Stimulated activated naive CD8-positive, alpha-beta T cell treated with anti-CD3 and anti-CD28 coated beads, Interleukin-15, Interleukin-2, amounts not matched to agents 100 ng/mL and 50 ng/mL, for 24 hours (primary cell): ENCODE measurements at regions not wholly inside any gene's neighbourhood (a gene's known extent, or its start where the extent isn't known, plus 50 kb on each side); places are given as distances from the start of the nearest gene placed in this dataset.
"Not testable (repeated sequence)": the region's sequence is repeated elsewhere in the genome, so short reads cannot be mapped to it uniquely, and the experiment has no call there.

ENCODE experiments used
- H3K27ac Mint-ChIP-seq: one replicate; pipeline ENCODE4 v1.8.0; 2021; ENCODE audit warnings: mild to moderate bottlenecking, mixed read lengths
- H3K27me3 Mint-ChIP-seq: one replicate; pipeline ENCODE4 v1.8.0; 2021; ENCODE audit warnings: mixed read lengths
- H3K36me3 Mint-ChIP-seq: one replicate; pipeline ENCODE4 v1.8.0; 2021; ENCODE audit warnings: low read depth, mixed read lengths
- H3K4me1 Mint-ChIP-seq: one replicate; pipeline ENCODE4 v1.8.0; 2021; ENCODE audit warnings: low read depth, mixed read lengths
- H3K4me3 Mint-ChIP-seq: one replicate; pipeline ENCODE4 v1.8.0; 2021; ENCODE audit warnings: mild to moderate bottlenecking, mixed read lengths
- H3K9me3 Mint-ChIP-seq: one replicate; pipeline ENCODE4 v1.8.0; 2021; ENCODE audit warnings: mixed read lengths

- Mint-ChIP-seq H3K27me3 (no peaks in the 10 kb centered on the region), H3K4me1 (no peaks in the 10 kb centered on the region), H3K36me3 (peaks cover 51% of the 10 kb centered on the region), H3K9me3 (peaks cover 37% of the 10 kb centered on the region), H3K27ac (no peak overlapping the region), H3K4me3 (no peak overlapping the region)
Measured at GRCh38 chr12:47610686-47611252, 95.1 kb downstream of the RPAP3 start.

- peaks cover 4% of the 10 kb centered on the region for H3K4me1 Mint-ChIP-seq
- H3K36me3 Mint-ChIP-seq: peaks cover 51% of the 10 kb centered on the region
- no peak overlapping the region for H3K27ac Mint-ChIP-seq
- H3K27me3 Mint-ChIP-seq: no peaks in the 10 kb centered on the region
- peaks cover 41% of the 10 kb centered on the region for H3K9me3 Mint-ChIP-seq
- no peak overlapping the region for H3K4me3 Mint-ChIP-seq
Measured at GRCh38 chr12:47609806-47610205, 96.0 kb downstream of the RPAP3 start.

GRCh38 chr12:47608671-47609070 lies 97.2 kb downstream of the RPAP3 start:
- not testable (repeated sequence) for H3K27ac Mint-ChIP-seq, H3K4me3 Mint-ChIP-seq, H3K27me3 Mint-ChIP-seq
- peaks cover 40% of the 10 kb centered on the region for H3K9me3 Mint-ChIP-seq
- H3K36me3 Mint-ChIP-seq: peaks cover 43% of the 10 kb centered on the region
- H3K4me1 Mint-ChIP-seq: peaks cover 10% of the 10 kb centered on the region

- Mint-ChIP-seq H3K4me1 (peaks cover 19% of the 10 kb centered on the region), H3K9me3 (peaks cover 23% of the 10 kb centered on the region), H3K36me3 (peaks cover 26% of the 10 kb centered on the region), H3K4me3 (no peak overlapping the region), H3K27me3 (no peaks in the 10 kb centered on the region), H3K27ac (no peak overlapping the region)
Measured at GRCh38 chr12:47604221-47604873, 101.5 kb downstream of the RPAP3 start.

- no peaks in the 10 kb centered on the region for H3K27me3 Mint-ChIP-seq
- no peak overlapping the region for H3K27ac Mint-ChIP-seq
- H3K9me3 Mint-ChIP-seq: peaks cover 23% of the 10 kb centered on the region
- H3K4me3 Mint-ChIP-seq: no peak overlapping the region
- H3K4me1 Mint-ChIP-seq: peaks cover 19% of the 10 kb centered on the region
- peaks cover 20% of the 10 kb centered on the region for H3K36me3 Mint-ChIP-seq
Measured at GRCh38 chr12:47602949-47603558, 102.8 kb downstream of the RPAP3 start.

GRCh38 chr12:47602325-47602724 lies 103.5 kb downstream of the RPAP3 start:
- H3K27me3 Mint-ChIP-seq: no peaks in the 10 kb centered on the region
- H3K4me1 Mint-ChIP-seq: peaks cover 19% of the 10 kb centered on the region
- H3K9me3 Mint-ChIP-seq: peaks cover 16% of the 10 kb centered on the region
- H3K4me3 Mint-ChIP-seq: no peak overlapping the region
- no peak overlapping the region for H3K27ac Mint-ChIP-seq
- H3K36me3 Mint-ChIP-seq: peaks cover 15% of the 10 kb centered on the region

GRCh38 chr12:47601071-47601470 lies 104.8 kb downstream of the RPAP3 start:
- Mint-ChIP-seq H3K9me3 (peaks cover 8% of the 10 kb centered on the region), H3K27me3 (no peaks in the 10 kb centered on the region), H3K4me3 (no peak overlapping the region), H3K36me3 (peaks cover 8% of the 10 kb centered on the region), H3K4me1 (peaks cover 19% of the 10 kb centered on the region), H3K27ac (no peak overlapping the region)

- Mint-ChIP-seq H3K9me3 (no peaks in the 10 kb centered on the region), H3K4me3 (no peak overlapping the region), H3K4me1 (peaks cover 6% of the 10 kb centered on the region), H3K27ac (no peak overlapping the region), H3K36me3 (no peaks in the 10 kb centered on the region), H3K27me3 (no peaks in the 10 kb centered on the region)
Measured at GRCh38 chr12:47591795-47592194, 114.0 kb downstream of the RPAP3 start.

- Mint-ChIP-seq H3K9me3 (no peaks in the 10 kb centered on the region), H3K27me3 (no peaks in the 10 kb centered on the region), H3K27ac (no peak overlapping the region), H3K4me1 (peaks cover 6% of the 10 kb centered on the region), H3K36me3 (no peaks in the 10 kb centered on the region), H3K4me3 (no peak overlapping the region)
Measured at GRCh38 chr12:47591361-47591791, 114.5 kb downstream of the RPAP3 start.

- Mint-ChIP-seq H3K36me3 (no peaks in the 10 kb centered on the region), H3K27me3 (no peaks in the 10 kb centered on the region), H3K9me3 (no peaks in the 10 kb centered on the region), H3K4me3 (no peak overlapping the region), H3K27ac (no peak overlapping the region), H3K4me1 (peaks cover 6% of the 10 kb centered on the region)
Measured at GRCh38 chr12:47590771-47591360, 115.0 kb downstream of the RPAP3 start.

GRCh38 chr12:47586952-47587669 lies 118.7 kb downstream of the RPAP3 start:
- Mint-ChIP-seq H3K9me3 (no peaks in the 10 kb centered on the region), H3K4me1 (peaks cover 6% of the 10 kb centered on the region), H3K27ac (no peak overlapping the region), H3K4me3 (no peak overlapping the region), H3K36me3 (no peaks in the 10 kb centered on the region), H3K27me3 (no peaks in the 10 kb centered on the region)

GRCh38 chr12:47585507-47585906 lies 120.3 kb downstream of the RPAP3 start:
- Mint-ChIP-seq H3K27ac (no peak overlapping the region), H3K36me3 (no peaks in the 10 kb centered on the region), H3K9me3 (no peaks in the 10 kb centered on the region), H3K4me3 (no peak overlapping the region), H3K27me3 (no peaks in the 10 kb centered on the region), H3K4me1 (peaks cover 6% of the 10 kb centered on the region)

GRCh38 chr12:47578836-47579235 lies 127.0 kb downstream of the RPAP3 start:
- Mint-ChIP-seq H3K36me3 (no peaks in the 10 kb centered on the region), H3K27ac (no peak overlapping the region), H3K4me3 (no peak overlapping the region), H3K4me1 (peaks cover 21% of the 10 kb centered on the region), H3K9me3 (no peaks in the 10 kb centered on the region), H3K27me3 (no peaks in the 10 kb centered on the region)

GRCh38 chr12:47577206-47577989 lies 128.4 kb downstream of the RPAP3 start:
- Mint-ChIP-seq H3K36me3 (no peaks in the 10 kb centered on the region), H3K27me3 (no peaks in the 10 kb centered on the region), H3K9me3 (no peaks in the 10 kb centered on the region)

More at GRCh38 chr12:47577206-47577989, 128.4 kb downstream of the RPAP3 start:
- no peak overlapping the region for H3K4me3 Mint-ChIP-seq
- H3K4me1 Mint-ChIP-seq: peaks cover 33% of the 10 kb centered on the region
- H3K27ac Mint-ChIP-seq: no peak overlapping the region
